HEK293T (cell line): ENCODE measurements at regions not wholly inside any gene's neighbourhood (a gene's known extent, or its start where the extent isn't known, plus 50 kb on each side); places are given as distances from the start of the nearest gene placed in this dataset.

Source experiments
- CTCF ChIA-PET: fragments of 350-600 bp; formaldehyde crosslinking; extraction: SDS; loops from one replicate; lab custom pipeline; 2021; ENCODE audit warnings: antibody characterized with exemption, inconsistent platforms; lab: Yijun Ruan, JAX
- POLR2A ChIA-PET: fragments of 350-600 bp; formaldehyde crosslinking; extraction: SDS; loops from one replicate; lab custom pipeline; 2020; ENCODE audit warnings: antibody characterized with exemption, inconsistent platforms; lab: Yijun Ruan, JAX
- DNase-seq: peaks from one replicate; pipeline ENCODE4 v3.0.0; 2012; ENCODE audit warnings: mixed read lengths; ENCODE audit errors: extremely low spot score
- ARNT ChIP-seq: fragments of 450-650 bp; IDR thresholded peaks from 2 replicates; pipeline ENCODE4 v1.6.1; 2017; ENCODE audit warnings: mild to moderate bottlenecking
- BHLHE40 ChIP-seq: fragments of 450-650 bp; IDR thresholded peaks from 2 replicates; pipeline ENCODE4 v1.6.1; 2016; ENCODE audit warnings: mild to moderate bottlenecking, moderate library complexity, borderline replicate concordance
- CTBP1 ChIP-seq: fragments of 450-650 bp; IDR thresholded peaks from 2 replicates; pipeline ENCODE4 v1.6.1; 2016; ENCODE audit warnings: borderline replicate concordance
- ELF4 ChIP-seq: fragments of 450-650 bp; IDR thresholded peaks from 2 replicates; pipeline ENCODE4 v1.6.1; 2017; ENCODE audit warnings: antibody characterized with exemption
- FOXA1 ChIP-seq: fragments of 450-650 bp; IDR thresholded peaks from 2 replicates; pipeline ENCODE4 v1.6.1; 2016; ENCODE audit warnings: mild to moderate bottlenecking
- FOXK2 ChIP-seq: fragments of 450-650 bp; IDR thresholded peaks from 2 replicates; pipeline ENCODE4 v1.6.1; 2016; ENCODE audit warnings: mild to moderate bottlenecking
- FOXM1 ChIP-seq: fragments of 450-650 bp; IDR thresholded peaks from 2 replicates; pipeline ENCODE4 v1.6.1; 2017; ENCODE audit warnings: mild to moderate bottlenecking, borderline replicate concordance
- HDGF ChIP-seq: fragments of 450-650 bp; IDR thresholded peaks from 2 replicates; pipeline ENCODE4 v1.6.1; 2017; ENCODE audit warnings: antibody characterized with exemption, borderline replicate concordance
- L3MBTL2 ChIP-seq: fragments of 450-650 bp; conservative IDR thresholded peaks from 2 replicates; pipeline ENCODE4 v1.6.1; 2016; ENCODE audit warnings: mild to moderate bottlenecking
- LEF1 ChIP-seq: fragments of 450-650 bp; IDR thresholded peaks from 2 replicates; pipeline ENCODE4 v1.6.1; 2017; ENCODE audit warnings: mild to moderate bottlenecking, borderline replicate concordance
- NFRKB ChIP-seq: fragments of 450-650 bp; IDR thresholded peaks from 2 replicates; pipeline ENCODE4 v1.6.1; 2016; ENCODE audit warnings: mild to moderate bottlenecking, moderate library complexity
- PKNOX1 ChIP-seq: fragments of 450-650 bp; IDR thresholded peaks from 2 replicates; pipeline ENCODE4 v1.6.1; 2016
- SP1 ChIP-seq: fragments of 450-650 bp; IDR thresholded peaks from 2 replicates; pipeline ENCODE4 v1.6.1; 2017
- SUZ12 ChIP-seq: fragments of 450-650 bp; IDR thresholded peaks from 2 replicates; pipeline ENCODE4 v1.6.1; 2016; ENCODE audit warnings: mild to moderate bottlenecking
- TARDBP ChIP-seq: fragments of 450-650 bp; IDR thresholded peaks from 2 replicates; pipeline ENCODE4 v1.6.1; 2016
- ZNF384 ChIP-seq: fragments of 450-650 bp; IDR thresholded peaks from 2 replicates; pipeline ENCODE4 v1.6.1; 2016

- ChIA-PET CTCF (no interaction called here), POLR2A (no interaction called here)
- no peak for TF ChIP-seq ARNT
- no peak for TF ChIP-seq BHLHE40
- no peak for TF ChIP-seq FOXK2
- no peak for TF ChIP-seq LEF1
- no peak for TF ChIP-seq SP1
- DNase-seq, result no peak
Measured at GRCh38 chr10:9291081-9291480, 1236.6 kb downstream of the GATA3 start.

DNA sequence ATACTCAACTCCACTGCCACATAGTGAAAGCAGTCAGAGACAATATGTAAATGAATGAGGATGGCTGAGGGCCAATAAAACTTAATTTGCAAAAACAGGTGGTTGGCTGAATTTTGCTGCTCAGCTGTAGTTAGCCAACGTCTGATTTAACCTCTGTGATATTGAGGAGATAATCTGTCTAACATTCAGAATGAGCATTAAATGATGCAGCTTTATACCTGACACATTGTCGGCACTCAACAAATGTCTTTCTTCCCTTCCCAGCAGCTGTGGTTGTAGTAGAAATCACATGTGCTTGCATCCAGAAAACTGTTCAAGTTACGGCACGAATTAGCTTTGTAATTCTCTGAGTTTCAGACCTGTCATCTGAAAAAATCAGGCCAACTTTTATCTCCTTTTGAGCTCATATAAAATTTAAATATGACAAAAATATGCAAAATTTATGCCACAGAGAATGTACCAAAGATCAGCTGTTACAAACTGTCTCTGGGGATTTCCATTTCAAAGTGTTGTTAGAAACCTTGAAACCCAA lies 1239.7 kb downstream of the GATA3 start:
- DNase-seq, result no peak
- CTCF ChIA-PET, result no interaction called here
- TF ChIP-seq ELF4 (no peak), CTBP1 (no peak), BHLHE40 (no peak), ARNT (no peak), SUZ12 (no peak), HDGF (no peak), SP1 (no peak), L3MBTL2 (no peak), PKNOX1 (no peak), FOXA1 (no peak), TARDBP (no peak), ZNF384 (no peak), FOXK2 (no peak), LEF1 (no peak), FOXM1 (no peak), NFRKB (no peak)
- POLR2A ChIA-PET, result no interaction called here

GRCh38 chr10:9294865-9295264 lies 1240.4 kb downstream of the GATA3 start:
- ChIA-PET POLR2A (no interaction called here), CTCF (no interaction called here)
- TF ChIP-seq ZNF384 (no peak), BHLHE40 (no peak), SUZ12 (no peak), FOXA1 (no peak), FOXK2 (no peak), ELF4 (no peak), LEF1 (no peak), CTBP1 (no peak), PKNOX1 (no peak), L3MBTL2 (no peak), FOXM1 (no peak), TARDBP (no peak), HDGF (no peak), NFRKB (no peak), SP1 (no peak), ARNT (no peak)
- no peak for DNase-seq

DNA sequence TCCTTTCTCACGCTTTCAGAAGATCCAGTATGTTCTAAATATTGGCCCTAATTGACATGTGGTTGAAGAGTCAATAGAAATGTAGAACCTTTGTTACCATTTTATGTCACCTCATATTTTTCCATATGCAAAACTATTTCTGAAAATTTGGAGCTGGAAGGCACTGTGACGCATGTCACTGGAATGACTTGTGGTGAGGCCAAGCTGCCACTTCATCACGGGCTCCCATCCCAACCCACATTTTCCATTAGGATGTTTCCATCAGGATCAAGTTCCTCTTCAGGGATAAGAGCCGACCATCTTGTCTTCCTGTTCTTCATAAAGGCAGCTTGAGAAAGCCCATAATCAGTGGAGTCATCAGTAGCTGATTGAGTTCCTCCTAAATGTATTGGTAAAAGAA lies 1241.7 kb downstream of the GATA3 start:
- POLR2A ChIA-PET, result no interaction called here
- CTCF ChIA-PET, result no interaction called here
- DNase-seq, result no peak
- TF ChIP-seq NFRKB (no peak), SP1 (no peak), FOXA1 (no peak), BHLHE40 (no peak), ARNT (no peak), FOXK2 (no peak), LEF1 (no peak)

DNA sequence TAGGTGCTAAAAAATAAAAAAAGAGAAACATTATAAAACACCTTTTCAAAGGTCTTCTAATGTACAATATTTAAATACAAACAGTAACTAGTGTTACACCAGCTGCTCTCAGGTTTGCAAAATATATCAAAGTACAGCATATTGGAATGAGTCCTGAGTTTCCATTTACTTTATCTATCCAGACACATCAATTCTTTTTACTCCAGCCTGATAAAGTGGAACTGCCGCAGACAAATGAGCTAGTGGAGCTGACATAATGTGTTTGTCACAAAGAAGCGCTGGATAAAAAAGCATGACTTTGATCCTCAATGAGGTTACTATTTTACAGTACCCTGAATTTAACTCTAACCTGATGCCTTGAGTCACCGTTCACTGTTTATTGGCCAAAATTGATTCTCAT lies 1243.1 kb downstream of the GATA3 start:
- ChIA-PET POLR2A (no interaction called here), CTCF (no interaction called here)
- TF ChIP-seq PKNOX1 (no peak), ARNT (no peak), FOXM1 (no peak)
- DNase-seq, result no peak

- no peak for DNase-seq
- ChIA-PET CTCF (no interaction called here), POLR2A (no interaction called here)
- no peak for TF ChIP-seq FOXK2
- no peak for TF ChIP-seq NFRKB
- no peak for TF ChIP-seq SP1
Measured at GRCh38 chr10:9299966-9300365, 1245.5 kb downstream of the GATA3 start.

DNA sequence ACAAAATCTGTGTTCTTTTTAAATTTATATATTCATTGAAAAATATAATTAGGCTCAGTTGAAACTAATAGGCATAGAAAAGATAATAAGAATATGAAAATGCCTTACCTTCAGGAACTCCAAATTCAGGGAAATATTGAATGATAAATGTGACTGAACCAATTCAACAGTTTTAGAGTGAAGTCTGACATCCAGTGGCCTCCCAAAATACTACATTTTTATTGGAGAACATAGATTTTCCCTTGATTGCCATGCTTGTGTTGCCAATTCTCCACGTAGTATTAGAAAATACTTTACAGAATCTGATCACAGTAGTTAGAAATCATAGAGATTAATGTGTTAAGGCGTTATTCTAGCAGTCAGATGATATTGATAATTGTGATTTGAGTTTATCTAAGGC lies 1246.7 kb downstream of the GATA3 start:
- TF ChIP-seq ELF4 (no peak), FOXK2 (no peak), LEF1 (no peak), ARNT (no peak), TARDBP (no peak), ZNF384 (no peak), BHLHE40 (no peak)
- CTCF ChIA-PET, result no interaction called here
- POLR2A ChIA-PET, result no interaction called here
- peak; percentile 14 for DNase-seq
